ENCODE measurements at regions not wholly inside any gene's neighbourhood (a gene's known extent, or its start where the extent isn't known, plus 50 kb on each side); places are given as distances from the start of the nearest gene placed in this dataset.

- 88 to 91% methylated on average over 10 of the region's 10 CpGs for WGBS, 2 donors
- Histone ChIP-seq H3K4me1 (ENCODE audit: control insufficient read depth in 5 of 5, insufficient read depth in 5 of 5, low read length in 5 of 5) (no peaks in the 10 kb centered on the region), H3K27ac (ENCODE audit: low read depth in 1 of 2, low read length in 1 of 2) (no peak overlapping the region), H3K9me3 (ENCODE audit: control insufficient read depth in 4 of 4, insufficient read depth in 3 of 4, low read length in 3 of 4) (no peaks in the 10 kb centered on the region), H3K4me3 (no peak overlapping the region), H3K9ac (ENCODE audit: insufficient read depth in 1 of 2, low read length in 2 of 2) (no peak overlapping the region), H3K36me3 (ENCODE audit: control insufficient read depth in 4 of 4, insufficient read depth in 4 of 4, low read length in 4 of 4) (no peaks in the 10 kb centered on the region), H3K27me3 (ENCODE audit: control insufficient read depth in 3 of 3, insufficient read depth in 3 of 3, low read length in 2 of 3) (peaks cover 0 to 4% (median 0%) of the 10 kb centered on the region in 3 donors)
- TF ChIP-seq CTCF (IDR thresholded peaks at IDR 0.05; ENCODE audit: control extremely low read depth, extremely low read depth) = no peak
- DNase-seq = no peak
- no peak for ATAC-seq (ENCODE audit: insufficient read depth, low FRiP score)
These were observed 483.3 kb downstream of the VRK1 start for GRCh38 chr14:97280526-97280925.

DNA sequence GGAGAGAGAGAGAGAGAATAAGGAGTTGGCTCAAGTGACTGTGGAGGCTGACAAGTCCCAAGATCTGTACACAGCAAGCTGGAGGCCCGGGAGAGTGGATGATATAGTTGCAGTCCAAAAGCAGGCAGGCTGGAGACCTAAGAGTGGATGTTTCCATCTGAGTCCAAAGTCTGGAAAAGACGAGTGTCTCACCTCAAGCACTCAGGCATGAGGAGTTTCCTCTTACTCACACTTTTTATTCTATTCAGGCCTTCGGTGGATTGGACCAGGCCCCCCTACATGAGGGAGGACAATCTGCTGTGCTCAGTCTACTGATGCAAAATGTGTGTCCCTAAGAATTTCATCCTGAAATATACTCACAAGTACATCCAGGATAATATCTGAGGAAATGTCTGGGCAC, 484.6 kb downstream of the VRK1 start:
- H3K27me3 ChIP-seq (ENCODE audit: control insufficient read depth in 3 of 3, insufficient read depth in 3 of 3, low read length in 2 of 3) = peaks cover 0 to 3% (median 0%) of the 10 kb centered on the region in 3 donors
- no peak for ATAC-seq (ENCODE audit: insufficient read depth, low FRiP score)
- no peak for DNase-seq
- no peak overlapping the region for H3K27ac ChIP-seq (ENCODE audit: low read depth in 1 of 2, low read length in 1 of 2)
- H3K9ac ChIP-seq (ENCODE audit: insufficient read depth in 1 of 2, low read length in 2 of 2) = no peak overlapping the region
- no peak for TF ChIP-seq CTCF (IDR thresholded peaks at IDR 0.05; ENCODE audit: control extremely low read depth, extremely low read depth)
- H3K4me3 ChIP-seq = no peak overlapping the region
- no peaks in the 10 kb centered on the region for H3K4me1 ChIP-seq (ENCODE audit: control insufficient read depth in 5 of 5, insufficient read depth in 5 of 5, low read length in 5 of 5)
- no peaks in the 10 kb centered on the region for H3K36me3 ChIP-seq (ENCODE audit: control insufficient read depth in 4 of 4, insufficient read depth in 4 of 4, low read length in 4 of 4)
- 76 to 91% methylated on average over 3 of the region's 3 CpGs for WGBS, 2 donors
- no peaks in the 10 kb centered on the region for H3K9me3 ChIP-seq (ENCODE audit: control insufficient read depth in 4 of 4, insufficient read depth in 3 of 4, low read length in 3 of 4)

GRCh38 chr14:97282210-97283004, 485.2 kb downstream of the VRK1 start:
- no peak overlapping the region for H3K27ac ChIP-seq (ENCODE audit: low read depth in 1 of 2, low read length in 1 of 2)
- peaks cover 0 to 3% (median 0%) of the 10 kb centered on the region in 3 donors for H3K27me3 ChIP-seq (ENCODE audit: control insufficient read depth in 3 of 3, insufficient read depth in 3 of 3, low read length in 2 of 3)
- DNase-seq (no peak), ATAC-seq (ENCODE audit: insufficient read depth, low FRiP score) (no peak)
- H3K9ac ChIP-seq (ENCODE audit: insufficient read depth in 1 of 2, low read length in 2 of 2) = no peak overlapping the region
- H3K4me1 ChIP-seq (ENCODE audit: control insufficient read depth in 5 of 5, insufficient read depth in 5 of 5, low read length in 5 of 5) = no peaks in the 10 kb centered on the region
- no peaks in the 10 kb centered on the region for H3K36me3 ChIP-seq (ENCODE audit: control insufficient read depth in 4 of 4, insufficient read depth in 4 of 4, low read length in 4 of 4)
- H3K4me3 ChIP-seq = no peak overlapping the region
- H3K9me3 ChIP-seq (ENCODE audit: control insufficient read depth in 4 of 4, insufficient read depth in 3 of 4, low read length in 3 of 4) = no peaks in the 10 kb centered on the region
- no peak for TF ChIP-seq CTCF (IDR thresholded peaks at IDR 0.05; ENCODE audit: control extremely low read depth, extremely low read depth)
- WGBS, 2 donors = 75 to 87% methylated on average over 7 of the region's 7 CpGs

Data from lung (tissue), 11 donors.